H9 (cell line): ENCODE measurements at regions not wholly inside any gene's neighbourhood (a gene's known extent, or its start where the extent isn't known, plus 50 kb on each side); places are given as distances from the start of the nearest gene placed in this dataset.

Source experiments
- DNase-seq: peaks from one replicate; pipeline ENCODE4 v3.0.0-alpha.2; 2017
- H2AFZ ChIP-seq: one replicate; pipeline ENCODE4 v1.6.1; 2013; ENCODE audit warnings: mild to moderate bottlenecking, low read length, control low read depth, moderate library complexity
- H2AK5ac ChIP-seq: 2 replicates; pipeline ENCODE4 v1.6.1; 2013; ENCODE audit warnings: low read length, control low read depth, mixed read lengths; ENCODE audit not compliant: insufficient read length
- H2BK120ac ChIP-seq: one replicate; pipeline ENCODE4 v1.6.1; 2013; ENCODE audit warnings: low read depth, mild to moderate bottlenecking, low read length, control low read depth, inconsistent platforms; ENCODE audit not compliant: poor library complexity, severe bottlenecking
- H2BK12ac ChIP-seq: 2 replicates; pipeline ENCODE4 v1.6.1; 2013; ENCODE audit warnings: low read length, control low read depth, mixed read lengths, low read depth; ENCODE audit not compliant: insufficient read length
- H2BK15ac ChIP-seq: 2 replicates; pipeline ENCODE4 v1.6.1; 2013; ENCODE audit warnings: low read depth, low read length, control low read depth
- H2BK20ac ChIP-seq: one replicate; pipeline ENCODE4 v1.6.1; 2013; ENCODE audit warnings: low read depth, mild to moderate bottlenecking, low read length, control low read depth, inconsistent platforms; ENCODE audit not compliant: poor library complexity, severe bottlenecking
- H2BK5ac ChIP-seq: 2 replicates; pipeline ENCODE4 v1.6.1; 2013; ENCODE audit warnings: low read length, control low read depth, mixed read lengths; ENCODE audit not compliant: insufficient read length
- H3K14ac ChIP-seq: 2 replicates; pipeline ENCODE4 v1.6.1; 2013; ENCODE audit warnings: low read length, control low read depth; ENCODE audit not compliant: insufficient read depth
- H3K18ac ChIP-seq: 2 replicates; pipeline ENCODE4 v1.6.1; 2013; ENCODE audit warnings: low read depth, mild to moderate bottlenecking, mixed read lengths, low read length, control low read depth; ENCODE audit not compliant: insufficient read length
- H3K23ac ChIP-seq: 2 replicates; pipeline ENCODE4 v1.6.1; 2013; ENCODE audit warnings: low read length, control low read depth, mixed read lengths, low read depth; ENCODE audit not compliant: insufficient read length
- H3K23me2 ChIP-seq: 2 replicates; pipeline ENCODE4 v1.6.1; 2013; ENCODE audit warnings: low read depth, mild to moderate bottlenecking, mixed read lengths, low read length, control low read depth; ENCODE audit not compliant: insufficient read length, poor library complexity, severe bottlenecking
- H3K27ac ChIP-seq: 2 replicates; pipeline ENCODE4 v1.5.1; 2013; ENCODE audit warnings: low read length, control low read depth, mixed read lengths, low read depth; ENCODE audit not compliant: insufficient read length
- H3K27me3 ChIP-seq: 2 replicates; pipeline ENCODE4 v1.6.1; 2013; ENCODE audit warnings: low read length, control low read depth, inconsistent platforms; ENCODE audit not compliant: insufficient read depth
- H3K4ac ChIP-seq: 2 replicates; pipeline ENCODE4 v1.6.1; 2013; ENCODE audit warnings: low read depth, mild to moderate bottlenecking, control low read depth, inconsistent platforms, low read length, moderate library complexity
- H3K4me1 ChIP-seq: 2 replicates; pipeline ENCODE4 v1.6.1; 2013; ENCODE audit warnings: low read length, control low read depth, inconsistent platforms; ENCODE audit not compliant: insufficient read depth
- H3K4me2 ChIP-seq: 2 replicates; pipeline ENCODE4 v1.6.1; 2013; ENCODE audit warnings: low read length, control low read depth, mixed read lengths; ENCODE audit not compliant: insufficient read length, insufficient read depth
- H3K56ac ChIP-seq: 2 replicates; pipeline ENCODE4 v1.6.1; 2013; ENCODE audit warnings: low read depth, mild to moderate bottlenecking, mixed read lengths, low read length, control low read depth; ENCODE audit not compliant: insufficient read length
- H3K79me1 ChIP-seq: 2 replicates; pipeline ENCODE4 v1.6.1; 2013; ENCODE audit warnings: low read depth, mild to moderate bottlenecking, moderate library complexity, low read length, control low read depth, inconsistent platforms; ENCODE audit not compliant: insufficient read depth, poor library complexity, severe bottlenecking
- H3K79me2 ChIP-seq: 2 replicates; pipeline ENCODE4 v1.6.1; 2013; ENCODE audit warnings: low read length, control low read depth, inconsistent platforms; ENCODE audit not compliant: insufficient read depth
- H3K9ac ChIP-seq: 2 replicates; pipeline ENCODE4 v1.6.1; 2013; ENCODE audit warnings: low read length, control low read depth, mixed read lengths; ENCODE audit not compliant: insufficient read length; ENCODE audit errors: extremely low read depth
- H3K9me3 ChIP-seq: one replicate; pipeline ENCODE4 v1.6.1; 2013; ENCODE audit warnings: low read depth, low read length, inconsistent platforms; ENCODE audit not compliant: control insufficient read depth
- H3T11ph ChIP-seq: one replicate; pipeline ENCODE4 v1.6.1; 2013; ENCODE audit warnings: mild to moderate bottlenecking, low read length, control low read depth, inconsistent platforms
- H4K20me1 ChIP-seq: one replicate; pipeline ENCODE4 v1.6.1; 2013; ENCODE audit not compliant: control insufficient read depth, insufficient read length, insufficient read depth
- H4K5ac ChIP-seq: 2 replicates; pipeline ENCODE4 v1.6.1; 2013; ENCODE audit warnings: low read depth, mild to moderate bottlenecking, mixed read lengths, low read length, control low read depth; ENCODE audit not compliant: insufficient read length
- H4K8ac ChIP-seq: replicated peaks from 2 replicates; pipeline ENCODE4 v1.6.1; 2013; ENCODE audit warnings: low read length, control low read depth, mixed read lengths, low read depth; ENCODE audit not compliant: insufficient read length
- H4K91ac ChIP-seq: 2 replicates; pipeline ENCODE4 v1.6.1; 2013; ENCODE audit warnings: low read depth, mild to moderate bottlenecking, moderate library complexity, mixed read lengths, low read length, control low read depth; ENCODE audit not compliant: insufficient read length
- H3K27ac Mint-ChIP-seq, 3 experiments: 2 replicates in 2 of 3; 3 replicates in 1 of 3; pipeline ENCODE4 v1.8.0; 2020 to 2021; ENCODE audit warnings: mixed read lengths in 3 of 3, mild to moderate bottlenecking in 1 of 3, moderate library complexity in 1 of 3
- H3K27me3 Mint-ChIP-seq: 2 replicates; pipeline ENCODE4 v1.8.0; 2021; ENCODE audit warnings: low read depth, mild to moderate bottlenecking, moderate library complexity, mixed read lengths
- H3K36me3 Mint-ChIP-seq, 3 experiments: 2 replicates in 2 of 3; 3 replicates in 1 of 3; pipeline ENCODE4 v1.8.0; 2020 to 2021; ENCODE audit warnings: low read depth in 3 of 3, mixed read lengths in 3 of 3; ENCODE audit not compliant: insufficient read depth in 1 of 3
- H3K4me1 Mint-ChIP-seq, 2 experiments: 2 replicates each; pipeline ENCODE4 v1.8.0; 2020; ENCODE audit warnings: mixed read lengths in 2 of 2
- H3K4me3 Mint-ChIP-seq, 2 experiments: 2 replicates in 1 of 2; 3 replicates in 1 of 2; pipeline ENCODE4 v1.8.0; 2020 to 2021; ENCODE audit warnings: mild to moderate bottlenecking in 2 of 2, mixed read lengths in 2 of 2, moderate library complexity in 1 of 2
- H3K9me3 Mint-ChIP-seq, 2 experiments: 2 replicates in 1 of 2; 3 replicates in 1 of 2; pipeline ENCODE4 v1.8.0; 2020; ENCODE audit warnings: mild to moderate bottlenecking in 2 of 2, mixed read lengths in 2 of 2, moderate library complexity in 1 of 2
- CTCF ChIP-seq: fragments of 200-600 bp; sonication (generic); conservative IDR thresholded peaks from 3 replicates; pipeline ENCODE4 v1.8.0; 2021; ENCODE audit warnings: antibody characterized with exemption, mild to moderate bottlenecking
- WGBS: extraction: QIAGEN DNeasy Blood & Tissue Kit; methylation state at CpG from one replicate; pipeline ENCODE4 v1.1.7; 2013; ENCODE audit warnings: missing lambda C conversion rate, low lambda C conversion rate, mixed read lengths; ENCODE audit not compliant: insufficient read length; ENCODE audit errors: extremely low coverage; 5-methylcytosine and 5-hydroxymethylcytosine counted together

DNA sequence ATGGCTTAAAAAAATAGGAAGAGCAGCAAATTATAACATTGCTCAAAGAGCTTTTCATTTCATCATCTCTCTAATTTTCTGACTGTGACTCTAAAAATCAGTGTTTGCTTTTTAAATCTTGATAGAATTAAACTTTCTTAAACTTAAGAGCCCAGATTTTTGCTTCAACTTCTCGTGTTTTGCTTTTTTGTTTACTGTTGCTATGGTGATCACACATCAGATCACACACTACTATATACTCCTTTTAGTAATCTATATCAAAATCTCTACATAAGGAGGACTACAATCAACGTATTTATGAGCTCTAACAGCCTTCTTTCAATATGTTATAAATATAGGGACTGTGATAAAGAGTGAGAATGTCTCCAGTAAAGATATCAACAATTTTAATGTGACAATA is 537.3 kb downstream of the KCNT2 start:
- Histone ChIP-seq H2AFZ (no peak overlapping the region), H2BK5ac (no peak overlapping the region), H2BK12ac (no peak overlapping the region), H3K23me2 (no peaks in the 10 kb centered on the region), H3K56ac (no peak overlapping the region), H4K8ac (no peak overlapping the region), H3K79me1 (no peaks in the 10 kb centered on the region), H3K9me3 (no peaks in the 10 kb centered on the region), H3K27me3 (no peaks in the 10 kb centered on the region), H3K9ac (no peak overlapping the region), H4K5ac (no peak overlapping the region), H2BK120ac (no peak overlapping the region), H3K18ac (no peak overlapping the region), H2BK15ac (no peak overlapping the region), H3K27ac (no peak overlapping the region), H3K4me1 (no peaks in the 10 kb centered on the region), H2AK5ac (no peak overlapping the region), H3K4me2 (no peak overlapping the region), H3K4ac (no peak overlapping the region), H2BK20ac (no peak overlapping the region), H3T11ph (no peak overlapping the region), H4K91ac (no peak overlapping the region), H3K14ac (no peak overlapping the region), H4K20me1 (no peaks in the 10 kb centered on the region), H3K23ac (no peak overlapping the region), H3K79me2 (no peaks in the 10 kb centered on the region)
- Mint-ChIP-seq H3K4me1 (peaks cover 3 to 4% of the 10 kb centered on the region in 2 experiments; a peak in 2 of 4 replicates), H3K36me3 (no peaks in the 10 kb centered on the region), H3K27ac (no peak overlapping the region), H3K4me3 (no peak overlapping the region), H3K27me3 (no peaks in the 10 kb centered on the region), H3K9me3 (no peaks in the 10 kb centered on the region)
- no peak for TF ChIP-seq CTCF
- WGBS, result no CpG with 5 or more reads among the region's 2 CpGs
- no peak for DNase-seq
